GM12891 (cell line): ENCODE measurements at regions not wholly inside any gene's neighbourhood (a gene's known extent, or its start where the extent isn't known, plus 50 kb on each side); places are given as distances from the start of the nearest gene placed in this dataset.

Experiments used
- PAX5 ChIP-seq: IDR thresholded peaks from 2 replicates; pipeline ENCODE4 v1.6.1; 2011; ENCODE audit warnings: low read length, moderate library complexity, mild to moderate bottlenecking; ENCODE audit not compliant: insufficient read depth, severe bottlenecking
- POLR2A ChIP-seq: IDR thresholded peaks from 2 replicates; pipeline ENCODE4 v1.6.1; 2011; ENCODE audit warnings: low read depth, low read length, control low read depth
- POLR2AphosphoS5 ChIP-seq: IDR thresholded peaks from 2 replicates; pipeline ENCODE4 v1.6.1; 2011; ENCODE audit warnings: low read depth, low read length, control low read depth
- POU2F2 ChIP-seq: IDR thresholded peaks from 2 replicates; pipeline ENCODE4 v1.6.1; 2011; ENCODE audit warnings: low read depth, mild to moderate bottlenecking, control low read depth, low read length, moderate library complexity
- SPI1 ChIP-seq: IDR thresholded peaks from 2 replicates; pipeline ENCODE4 v1.6.1; 2011; ENCODE audit warnings: low read depth, low read length, control low read depth
- TAF1 ChIP-seq: IDR thresholded peaks from 2 replicates; pipeline ENCODE4 v1.6.1; 2011; ENCODE audit warnings: low read depth, low read length, control low read depth

DNA sequence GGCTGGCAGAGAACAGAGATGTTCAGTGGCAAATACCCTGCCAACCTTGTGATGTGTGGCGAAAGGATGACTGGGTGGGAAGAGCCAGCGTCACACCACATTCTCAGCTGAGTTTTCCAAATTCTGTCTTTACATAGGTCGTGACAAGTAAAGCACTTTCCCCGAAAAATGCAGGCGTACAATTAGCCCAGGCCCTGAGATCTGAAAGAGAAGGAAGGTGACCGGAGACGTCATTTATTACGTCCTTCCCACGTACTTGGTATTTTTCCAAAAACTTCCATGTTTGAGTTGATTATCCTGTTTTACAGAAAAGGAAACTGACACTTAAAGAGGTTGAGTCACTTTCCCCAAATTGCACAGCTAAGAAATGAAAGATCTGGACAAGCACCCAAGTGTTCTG lies 413.3 kb downstream of the PRDM2 start:
- TF ChIP-seq POLR2A: no peak
- no peak for TF ChIP-seq POLR2AphosphoS5
- no peak for TF ChIP-seq TAF1
- TF ChIP-seq POU2F2: no peak
- no peak for TF ChIP-seq SPI1
- no peak for TF ChIP-seq PAX5
